ENCODE measurements at regions not wholly inside any gene's neighbourhood (a gene's known extent, or its start where the extent isn't known, plus 50 kb on each side); places are given as distances from the start of the nearest gene placed in this dataset.

- TF ChIP-seq, protein P1, sequence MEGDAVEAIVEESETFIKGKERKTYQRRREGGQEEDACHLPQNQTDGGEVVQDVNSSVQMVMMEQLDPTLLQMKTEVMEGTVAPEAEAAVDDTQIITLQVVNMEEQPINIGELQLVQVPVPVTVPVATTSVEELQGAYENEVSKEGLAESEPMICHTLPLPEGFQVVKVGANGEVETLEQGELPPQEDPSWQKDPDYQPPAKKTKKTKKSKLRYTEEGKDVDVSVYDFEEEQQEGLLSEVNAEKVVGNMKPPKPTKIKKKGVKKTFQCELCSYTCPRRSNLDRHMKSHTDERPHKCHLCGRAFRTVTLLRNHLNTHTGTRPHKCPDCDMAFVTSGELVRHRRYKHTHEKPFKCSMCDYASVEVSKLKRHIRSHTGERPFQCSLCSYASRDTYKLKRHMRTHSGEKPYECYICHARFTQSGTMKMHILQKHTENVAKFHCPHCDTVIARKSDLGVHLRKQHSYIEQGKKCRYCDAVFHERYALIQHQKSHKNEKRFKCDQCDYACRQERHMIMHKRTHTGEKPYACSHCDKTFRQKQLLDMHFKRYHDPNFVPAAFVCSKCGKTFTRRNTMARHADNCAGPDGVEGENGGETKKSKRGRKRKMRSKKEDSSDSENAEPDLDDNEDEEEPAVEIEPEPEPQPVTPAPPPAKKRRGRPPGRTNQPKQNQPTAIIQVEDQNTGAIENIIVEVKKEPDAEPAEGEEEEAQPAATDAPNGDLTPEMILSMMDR (IDR thresholded peaks at IDR 0.05) = no peak
- TF ChIP-seq, protein P2, sequence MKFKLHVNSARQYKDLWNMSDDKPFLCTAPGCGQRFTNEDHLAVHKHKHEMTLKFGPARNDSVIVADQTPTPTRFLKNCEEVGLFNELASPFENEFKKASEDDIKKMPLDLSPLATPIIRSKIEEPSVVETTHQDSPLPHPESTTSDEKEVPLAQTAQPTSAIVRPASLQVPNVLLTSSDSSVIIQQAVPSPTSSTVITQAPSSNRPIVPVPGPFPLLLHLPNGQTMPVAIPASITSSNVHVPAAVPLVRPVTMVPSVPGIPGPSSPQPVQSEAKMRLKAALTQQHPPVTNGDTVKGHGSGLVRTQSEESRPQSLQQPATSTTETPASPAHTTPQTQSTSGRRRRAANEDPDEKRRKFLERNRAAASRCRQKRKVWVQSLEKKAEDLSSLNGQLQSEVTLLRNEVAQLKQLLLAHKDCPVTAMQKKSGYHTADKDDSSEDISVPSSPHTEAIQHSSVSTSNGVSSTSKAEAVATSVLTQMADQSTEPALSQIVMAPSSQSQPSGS (CRISPR knock-in tag; IDR thresholded peaks at IDR 0.05; ENCODE audit: borderline replicate concordance, low read depth) = no peak
- no peak for TF ChIP-seq ZNF232 (CRISPR knock-in tag; IDR thresholded peaks at IDR 0.05)
- TF ChIP-seq SMAD3 (CRISPR knock-in tag; IDR thresholded peaks at IDR 0.05; ENCODE audit: borderline replicate concordance) = no peak
- TF ChIP-seq SP1 (CRISPR knock-in tag; conservative IDR thresholded peaks at IDR 0.05) = no peak
- TF ChIP-seq, protein P3, sequence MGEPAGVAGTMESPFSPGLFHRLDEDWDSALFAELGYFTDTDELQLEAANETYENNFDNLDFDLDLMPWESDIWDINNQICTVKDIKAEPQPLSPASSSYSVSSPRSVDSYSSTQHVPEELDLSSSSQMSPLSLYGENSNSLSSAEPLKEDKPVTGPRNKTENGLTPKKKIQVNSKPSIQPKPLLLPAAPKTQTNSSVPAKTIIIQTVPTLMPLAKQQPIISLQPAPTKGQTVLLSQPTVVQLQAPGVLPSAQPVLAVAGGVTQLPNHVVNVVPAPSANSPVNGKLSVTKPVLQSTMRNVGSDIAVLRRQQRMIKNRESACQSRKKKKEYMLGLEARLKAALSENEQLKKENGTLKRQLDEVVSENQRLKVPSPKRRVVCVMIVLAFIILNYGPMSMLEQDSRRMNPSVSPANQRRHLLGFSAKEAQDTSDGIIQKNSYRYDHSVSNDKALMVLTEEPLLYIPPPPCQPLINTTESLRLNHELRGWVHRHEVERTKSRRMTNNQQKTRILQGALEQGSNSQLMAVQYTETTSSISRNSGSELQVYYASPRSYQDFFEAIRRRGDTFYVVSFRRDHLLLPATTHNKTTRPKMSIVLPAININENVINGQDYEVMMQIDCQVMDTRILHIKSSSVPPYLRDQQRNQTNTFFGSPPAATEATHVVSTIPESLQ (CRISPR knock-in tag; IDR thresholded peaks at IDR 0.05) = no peak
- no peak for TF ChIP-seq ELF4 (CRISPR knock-in tag; IDR thresholded peaks at IDR 0.05; ENCODE audit: low read depth)
These were observed 179.3 kb upstream of the FGF10 start for GRCh38 chr5:44568519-44568918.
